Dendritic cell treated with granulocyte-macrophage colony-stimulating factor and Interleukin-4, amounts not matched to agents 40 ng/mL and 50 ng/mL, for 4 days (primary cell): ENCODE measurements at regions not wholly inside any gene's neighbourhood (a gene's known extent, or its start where the extent isn't known, plus 50 kb on each side); places are given as distances from the start of the nearest gene placed in this dataset.

Experiments used
- H3K27ac Mint-ChIP-seq: one replicate; pipeline ENCODE4 v1.8.0; 2022; ENCODE audit warnings: mild to moderate bottlenecking, mixed read lengths
- H3K27me3 Mint-ChIP-seq: one replicate; pipeline ENCODE4 v1.8.0; 2022; ENCODE audit warnings: mild to moderate bottlenecking, mixed read lengths
- H3K36me3 Mint-ChIP-seq: one replicate; pipeline ENCODE4 v1.8.0; 2022; ENCODE audit warnings: low read depth, mixed read lengths
- H3K4me1 Mint-ChIP-seq: one replicate; pipeline ENCODE4 v1.8.0; 2022; ENCODE audit warnings: low read depth, mixed read lengths
- H3K4me3 Mint-ChIP-seq: one replicate; pipeline ENCODE4 v1.8.0; 2022; ENCODE audit warnings: mild to moderate bottlenecking, moderate library complexity, mixed read lengths
- H3K9me3 Mint-ChIP-seq: one replicate; pipeline ENCODE4 v1.8.0; 2022; ENCODE audit warnings: mixed read lengths
- intact Hi-C: fragments of 100-400 bp; cut with micrococcal nuclease; formaldehyde crosslinking; loops from one replicate; pipeline ENCODE4 v1.15.0; 2022

DNA sequence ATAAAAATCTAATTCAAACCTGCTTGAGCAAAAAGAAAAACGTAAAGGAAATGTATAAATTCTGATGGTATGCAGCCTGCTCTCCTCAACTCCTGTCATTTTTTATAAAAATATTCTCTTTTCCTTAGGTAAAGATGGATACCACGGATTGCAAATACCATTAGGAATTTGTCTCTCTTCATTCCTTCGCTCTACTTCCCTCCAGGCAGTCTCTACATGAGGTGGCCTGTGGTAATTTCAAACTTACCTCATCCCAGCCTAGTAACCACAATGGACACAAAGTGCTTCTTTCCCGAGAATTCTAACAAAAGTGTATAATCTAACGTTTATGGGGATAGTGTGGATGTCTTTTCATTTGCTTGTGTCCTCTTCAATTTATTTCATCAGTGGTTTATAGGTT lies 239.5 kb upstream of the LRRC7 start:
- Mint-ChIP-seq H3K36me3 (no peaks in the 10 kb centered on the region), H3K4me3 (no peak overlapping the region), H3K27ac (no peak overlapping the region), H3K27me3 (no peaks in the 10 kb centered on the region), H3K4me1 (no peaks in the 10 kb centered on the region), H3K9me3 (peaks cover 15% of the 10 kb centered on the region)
- intact Hi-C loops: no loop called here

DNA sequence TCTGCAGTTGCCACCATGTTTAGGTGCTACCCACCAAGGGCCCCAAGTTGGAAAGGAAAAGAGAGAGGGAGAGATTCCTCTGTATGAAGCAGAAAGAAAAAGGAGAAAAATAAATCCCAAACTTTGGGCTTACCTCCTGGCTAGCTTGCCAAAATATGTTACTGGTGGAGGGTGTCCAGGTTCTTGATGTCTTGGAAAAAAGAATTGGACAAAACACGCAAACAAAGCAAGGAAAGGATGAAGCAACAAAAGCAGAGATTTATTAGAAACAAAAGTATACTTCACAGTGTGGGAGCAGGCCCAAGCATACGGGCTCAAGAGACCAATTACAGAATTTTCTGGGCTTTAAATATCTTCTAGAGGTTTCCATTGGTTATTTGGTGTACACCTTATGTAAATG lies 204.5 kb upstream of the LRRC7 start:
- intact Hi-C loops: no loop called here
- H3K27ac Mint-ChIP-seq: no peak overlapping the region
- H3K4me1 Mint-ChIP-seq: no peaks in the 10 kb centered on the region
- no peaks in the 10 kb centered on the region for H3K36me3 Mint-ChIP-seq
- peaks cover 8% of the 10 kb centered on the region for H3K9me3 Mint-ChIP-seq
- no peak overlapping the region for H3K4me3 Mint-ChIP-seq
- H3K27me3 Mint-ChIP-seq: no peaks in the 10 kb centered on the region

DNA sequence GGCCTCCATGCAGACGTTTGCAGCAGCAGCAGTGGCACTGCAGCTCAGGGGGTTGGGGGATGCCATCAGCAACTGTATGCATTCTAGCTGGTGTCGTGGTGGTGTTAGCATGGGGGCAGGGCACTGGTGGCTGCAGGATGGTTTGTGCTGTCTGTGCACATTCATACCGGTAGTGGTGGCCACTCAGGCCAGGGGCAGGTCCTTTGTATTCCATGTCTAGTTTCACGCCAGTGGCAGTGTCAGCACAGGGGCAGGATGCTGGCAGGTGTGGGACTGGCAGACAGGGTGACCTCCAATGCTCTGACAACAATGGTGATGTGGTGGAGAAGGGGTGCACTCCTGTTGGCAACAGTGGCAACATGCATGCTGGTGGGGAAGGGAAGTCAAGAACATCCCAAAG lies 194.2 kb upstream of the LRRC7 start:
- no peak overlapping the region for H3K4me3 Mint-ChIP-seq
- no peaks in the 10 kb centered on the region for H3K4me1 Mint-ChIP-seq
- peaks cover 19% of the 10 kb centered on the region for H3K9me3 Mint-ChIP-seq
- no peaks in the 10 kb centered on the region for H3K27me3 Mint-ChIP-seq
- H3K27ac Mint-ChIP-seq: no peak overlapping the region
- H3K36me3 Mint-ChIP-seq: no peaks in the 10 kb centered on the region
- intact Hi-C loops: no loop called here

DNA sequence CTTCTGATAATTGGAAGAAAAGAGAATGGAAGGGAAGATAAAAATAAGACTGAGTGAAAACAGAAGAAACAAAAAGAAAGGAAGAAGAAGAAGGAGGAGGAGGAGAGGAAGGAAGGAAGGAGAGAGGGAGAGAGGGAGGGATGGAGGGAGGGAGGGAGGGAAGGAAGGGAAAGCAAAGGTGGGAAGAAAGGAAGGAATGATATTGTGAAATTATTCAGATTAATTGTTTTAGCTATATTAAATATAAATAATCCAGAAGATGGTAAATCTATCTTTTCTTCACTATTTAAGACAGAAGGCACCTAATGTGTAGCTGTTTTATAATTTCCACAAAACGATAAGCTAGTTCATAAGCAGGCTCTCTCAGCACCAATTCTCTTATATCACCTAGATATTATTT lies 191.3 kb upstream of the LRRC7 start:
- Mint-ChIP-seq H3K4me1 (no peaks in the 10 kb centered on the region), H3K36me3 (no peaks in the 10 kb centered on the region), H3K9me3 (peaks cover 18% of the 10 kb centered on the region), H3K4me3 (no peak overlapping the region), H3K27ac (no peak overlapping the region), H3K27me3 (no peaks in the 10 kb centered on the region)
- intact Hi-C loops: no loop called here

DNA sequence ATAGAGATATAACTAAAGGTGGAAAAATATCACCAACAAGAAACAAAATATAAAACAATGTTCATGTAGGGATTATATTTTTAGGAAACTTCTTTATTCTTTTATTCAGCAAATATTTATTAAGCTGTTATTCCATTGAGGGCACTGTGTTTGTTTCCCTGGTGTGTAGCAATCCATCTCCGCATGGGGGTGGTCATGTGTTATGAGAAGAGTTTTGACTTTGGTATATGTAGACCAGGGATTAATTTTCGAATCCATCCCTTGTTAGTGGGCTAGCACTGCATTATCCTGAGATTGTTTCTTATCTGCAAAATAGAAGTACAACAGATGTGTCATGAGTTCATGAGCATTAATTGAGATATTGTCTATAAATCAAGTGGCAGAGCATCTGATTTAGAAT lies 190.2 kb upstream of the LRRC7 start:
- Mint-ChIP-seq H3K4me1 (no peaks in the 10 kb centered on the region), H3K27me3 (no peaks in the 10 kb centered on the region), H3K27ac (no peak overlapping the region), H3K9me3 (peaks cover 29% of the 10 kb centered on the region), H3K36me3 (no peaks in the 10 kb centered on the region), H3K4me3 (no peak overlapping the region)
- intact Hi-C loops: no loop called here

DNA sequence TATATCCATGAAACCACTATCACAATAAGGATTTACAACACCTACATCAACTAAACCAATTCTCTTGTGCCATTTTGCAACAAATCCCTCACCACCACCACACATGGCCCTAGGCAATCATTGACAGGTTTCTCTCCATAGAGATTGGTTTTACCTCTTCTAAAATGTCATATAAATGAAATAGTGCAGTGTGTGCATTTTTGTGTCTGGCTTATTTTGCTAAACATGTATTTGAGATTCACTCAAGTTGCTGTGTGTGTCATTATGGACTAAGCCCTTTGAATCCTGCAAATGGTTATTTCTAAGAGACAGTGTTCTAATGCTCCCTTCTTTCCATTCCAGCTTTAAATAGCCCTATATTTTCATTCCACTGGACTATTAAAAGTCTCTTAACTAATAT lies 179.7 kb upstream of the LRRC7 start:
- Mint-ChIP-seq H3K36me3 (no peaks in the 10 kb centered on the region), H3K9me3 (peaks cover 37% of the 10 kb centered on the region)
- intact Hi-C loops: no loop called here

DNA sequence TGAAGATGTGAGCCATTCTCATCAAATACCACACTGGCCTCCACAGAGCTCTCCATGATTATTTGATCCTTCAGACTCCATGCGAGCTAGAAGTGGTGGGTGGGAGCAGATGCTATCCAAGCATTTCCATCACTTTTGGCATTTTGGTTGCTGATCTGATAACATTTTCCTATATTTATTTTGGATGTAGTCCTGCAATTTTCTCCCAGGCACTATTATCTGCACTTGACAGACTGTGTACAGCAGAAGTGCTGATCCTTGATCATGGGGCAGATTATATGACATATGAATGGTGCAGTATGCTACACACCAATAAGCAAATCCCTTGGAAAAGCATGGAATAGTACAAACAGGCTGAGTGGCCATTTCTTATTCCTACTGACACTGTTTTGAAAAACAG lies 167.6 kb upstream of the LRRC7 start:
- intact Hi-C loops: no loop called here
- Mint-ChIP-seq H3K27ac (no peak overlapping the region), H3K36me3 (no peaks in the 10 kb centered on the region), H3K9me3 (peaks cover 3% of the 10 kb centered on the region), H3K4me1 (no peaks in the 10 kb centered on the region), H3K27me3 (no peaks in the 10 kb centered on the region), H3K4me3 (no peak overlapping the region)

More for the DNA sequence above, 179.7 kb upstream of the LRRC7 start:
- H3K27ac Mint-ChIP-seq: no peak overlapping the region
- no peaks in the 10 kb centered on the region for H3K27me3 Mint-ChIP-seq
- no peaks in the 10 kb centered on the region for H3K4me1 Mint-ChIP-seq
- H3K4me3 Mint-ChIP-seq: no peak overlapping the region

DNA sequence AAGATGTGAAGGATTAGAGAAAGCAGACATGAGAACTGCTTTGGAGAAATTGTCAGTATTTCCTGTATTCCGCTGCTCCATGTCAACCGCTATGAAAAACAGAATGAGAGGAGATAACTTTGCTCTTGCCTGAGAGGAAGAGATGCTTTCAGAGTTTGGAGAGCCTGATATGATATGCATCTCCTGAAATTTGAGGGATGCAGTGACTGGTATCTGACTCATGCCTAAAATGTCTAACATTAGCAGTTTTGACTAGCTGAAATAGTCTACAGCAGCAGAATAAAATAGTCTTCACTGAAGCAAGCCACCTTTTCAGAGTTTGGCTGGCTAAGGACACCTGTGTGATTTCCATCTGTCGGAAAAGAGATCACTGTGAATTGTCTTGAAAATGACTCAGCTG lies 165.8 kb upstream of the LRRC7 start:
- Mint-ChIP-seq H3K27me3 (no peaks in the 10 kb centered on the region), H3K36me3 (no peaks in the 10 kb centered on the region), H3K27ac (no peak overlapping the region), H3K4me1 (no peaks in the 10 kb centered on the region), H3K9me3 (no peaks in the 10 kb centered on the region), H3K4me3 (no peak overlapping the region)
- intact Hi-C loops: no loop called here

- intact Hi-C loops: no loop called here
- Mint-ChIP-seq H3K4me1 (no peaks in the 10 kb centered on the region), H3K27ac (no peak overlapping the region), H3K36me3 (no peaks in the 10 kb centered on the region), H3K27me3 (no peaks in the 10 kb centered on the region), H3K4me3 (no peak overlapping the region), H3K9me3 (peaks cover 6% of the 10 kb centered on the region)
Observed at GRCh38 chr1:69403756-69404320, 163.9 kb upstream of the LRRC7 start.

DNA sequence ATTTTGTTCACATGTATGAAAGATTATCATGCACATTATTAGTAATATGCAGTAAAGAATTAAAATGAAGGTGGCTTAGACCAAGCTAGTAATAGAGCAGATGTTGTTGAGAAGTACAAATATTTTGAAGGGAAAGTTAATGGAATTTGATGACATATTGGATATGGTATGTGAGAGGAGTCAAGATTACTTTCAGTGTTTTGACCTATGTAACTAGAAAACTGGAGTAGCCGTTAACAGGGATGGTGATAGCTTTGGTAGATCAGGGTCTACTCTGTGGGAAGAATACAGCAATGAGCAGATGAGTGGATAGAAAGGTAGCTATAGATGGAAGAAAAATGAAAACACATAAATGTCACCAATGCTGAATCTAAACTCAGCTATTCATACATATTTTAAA lies 163.2 kb upstream of the LRRC7 start:
- intact Hi-C loops: no loop called here
- Mint-ChIP-seq H3K9me3 (peaks cover 13% of the 10 kb centered on the region), H3K27me3 (no peaks in the 10 kb centered on the region), H3K4me1 (no peaks in the 10 kb centered on the region), H3K36me3 (no peaks in the 10 kb centered on the region), H3K4me3 (no peak overlapping the region), H3K27ac (no peak overlapping the region)

DNA sequence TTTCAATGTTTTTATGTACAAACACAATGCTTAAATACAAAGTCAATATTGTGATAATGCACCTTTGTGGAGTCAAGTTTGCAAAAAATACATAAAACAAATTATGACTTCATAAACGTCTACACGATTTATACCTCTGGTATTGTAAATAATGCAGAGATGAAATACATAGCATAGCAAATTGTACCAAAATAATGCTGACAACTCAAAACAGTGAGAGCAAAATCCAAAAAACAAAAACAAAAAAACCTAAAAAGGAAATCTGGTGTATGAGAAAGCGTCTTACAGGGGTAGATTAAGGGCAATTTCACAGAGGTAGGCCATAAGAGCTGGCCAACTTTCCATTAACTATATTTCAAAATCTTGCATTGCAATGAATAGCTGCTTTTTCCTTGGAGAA lies 161.5 kb upstream of the LRRC7 start:
- Mint-ChIP-seq H3K4me3 (no peak overlapping the region), H3K27me3 (no peaks in the 10 kb centered on the region), H3K4me1 (no peaks in the 10 kb centered on the region), H3K36me3 (no peaks in the 10 kb centered on the region), H3K9me3 (peaks cover 15% of the 10 kb centered on the region), H3K27ac (no peak overlapping the region)
- intact Hi-C loops: no loop called here

DNA sequence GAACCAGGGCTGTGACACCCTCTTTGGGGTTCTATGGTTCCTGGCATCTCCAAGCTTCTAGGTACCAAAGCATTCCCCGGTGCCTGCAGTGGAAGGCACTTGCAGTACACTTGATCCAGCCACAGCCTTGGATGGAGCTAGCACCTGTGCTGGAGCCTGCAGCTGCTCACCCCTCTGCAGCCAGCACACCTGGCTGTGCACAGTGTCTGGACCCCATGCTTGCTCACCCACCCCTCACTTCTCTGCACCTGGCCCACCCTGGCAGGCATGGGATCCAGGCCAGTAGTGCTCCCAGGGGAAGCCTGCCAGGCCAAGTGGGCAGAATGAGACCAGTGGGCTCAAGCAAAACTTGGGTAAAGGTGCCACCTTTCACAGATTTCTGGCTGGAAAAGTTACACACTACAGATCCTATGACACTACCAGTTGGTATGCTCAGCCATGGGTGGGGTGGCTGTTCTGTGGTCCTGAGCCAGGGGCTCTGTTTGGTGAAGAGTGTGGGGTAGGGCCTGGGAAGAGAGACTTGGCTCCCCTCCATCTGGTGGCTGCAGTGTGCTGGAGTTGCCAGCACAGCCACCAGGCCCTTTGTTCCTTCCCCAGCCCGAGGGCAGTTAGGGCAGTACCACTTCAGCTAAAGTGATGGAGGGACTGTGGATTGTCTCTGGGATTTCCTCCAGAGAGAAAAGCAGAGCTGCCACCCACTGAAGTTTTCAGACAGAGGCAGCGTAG lies 157.8 kb upstream of the LRRC7 start:
- intact Hi-C loops: no loop called here
- H3K27me3 Mint-ChIP-seq: no peaks in the 10 kb centered on the region
- H3K36me3 Mint-ChIP-seq: no peaks in the 10 kb centered on the region
- H3K4me3 Mint-ChIP-seq: no peak overlapping the region
- no peaks in the 10 kb centered on the region for H3K4me1 Mint-ChIP-seq
- H3K27ac Mint-ChIP-seq: no peak overlapping the region
- peaks cover 15% of the 10 kb centered on the region for H3K9me3 Mint-ChIP-seq

DNA sequence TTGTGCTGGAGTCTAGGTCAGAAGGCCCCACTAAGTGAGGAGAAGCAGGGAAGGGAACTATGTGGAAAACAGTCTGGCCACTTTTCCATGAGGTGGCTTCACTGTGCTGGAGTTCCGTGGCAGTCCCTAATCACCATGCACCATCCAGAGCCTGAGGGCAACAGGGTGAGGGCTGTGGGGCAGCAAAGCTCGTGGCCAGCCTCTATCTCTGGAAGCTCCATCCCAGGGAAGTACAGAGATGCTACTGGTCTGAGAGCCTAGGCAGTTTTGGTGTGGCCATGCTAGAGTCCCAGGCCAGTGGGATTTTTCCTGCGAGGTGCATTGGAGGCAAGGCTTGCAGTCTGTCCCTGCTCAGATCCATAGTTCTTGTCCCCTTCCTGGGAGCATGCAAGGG lies 157.3 kb upstream of the LRRC7 start:
- H3K36me3 Mint-ChIP-seq: no peaks in the 10 kb centered on the region

DNA sequence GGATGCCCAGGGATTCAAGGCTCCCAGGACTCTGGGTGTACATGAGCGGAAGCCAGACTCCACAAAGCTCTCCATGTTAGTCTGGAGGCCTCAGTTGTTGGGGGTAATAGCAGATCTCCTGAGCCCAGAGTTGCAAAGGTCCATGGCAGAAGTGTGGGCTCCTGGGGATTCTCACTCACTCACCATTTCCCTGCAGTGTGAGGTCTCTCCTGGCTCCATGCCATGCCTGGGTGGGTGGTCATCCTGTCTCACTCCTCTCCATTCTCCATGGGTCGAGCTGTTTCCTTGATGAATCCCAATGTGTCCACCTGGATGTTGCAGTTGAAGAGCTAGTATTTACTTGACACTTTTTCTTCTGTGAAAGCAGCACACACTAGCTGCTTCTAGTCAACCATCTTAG lies 156.8 kb upstream of the LRRC7 start:
- Mint-ChIP-seq H3K4me3 (no peak overlapping the region), H3K27ac (no peak overlapping the region), H3K9me3 (peaks cover 15% of the 10 kb centered on the region), H3K4me1 (no peaks in the 10 kb centered on the region), H3K27me3 (no peaks in the 10 kb centered on the region), H3K36me3 (no peaks in the 10 kb centered on the region)
- intact Hi-C loops: no loop called here

More for the DNA sequence above, 157.3 kb upstream of the LRRC7 start:
- intact Hi-C loops: no loop called here
- Mint-ChIP-seq H3K9me3 (peaks cover 15% of the 10 kb centered on the region), H3K27me3 (no peaks in the 10 kb centered on the region), H3K27ac (no peak overlapping the region), H3K4me1 (no peaks in the 10 kb centered on the region), H3K4me3 (no peak overlapping the region)

DNA sequence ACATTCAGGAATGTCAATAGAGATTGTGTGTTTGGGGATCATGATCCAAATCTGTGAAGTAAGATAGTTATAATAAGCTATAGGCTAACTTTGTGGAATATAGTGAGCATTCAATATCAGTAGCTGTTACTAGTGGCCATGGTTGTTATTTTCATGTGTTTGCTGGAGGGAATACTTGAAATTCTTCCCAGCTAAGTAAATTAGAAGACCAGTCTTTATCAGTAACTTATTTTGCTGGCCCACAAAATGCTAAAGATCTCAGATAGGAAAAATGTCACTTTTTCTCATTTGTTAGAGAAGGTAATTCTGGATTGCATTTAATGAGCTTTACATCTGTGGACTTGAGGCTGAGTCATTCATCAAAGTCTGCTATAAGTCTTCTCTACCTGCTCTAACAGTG lies 156.1 kb upstream of the LRRC7 start:
- Mint-ChIP-seq H3K27ac (no peak overlapping the region), H3K4me1 (no peaks in the 10 kb centered on the region), H3K4me3 (no peak overlapping the region), H3K9me3 (peaks cover 15% of the 10 kb centered on the region), H3K27me3 (no peaks in the 10 kb centered on the region), H3K36me3 (no peaks in the 10 kb centered on the region)
- intact Hi-C loops: no loop called here
